ENCODE measurements at regions not wholly inside any gene's neighbourhood (a gene's known extent, or its start where the extent isn't known, plus 50 kb on each side); places are given as distances from the start of the nearest gene placed in this dataset.

- Histone ChIP-seq H3K9me3 (no peaks in the 10 kb centered on the region), H3K36me3 (no peaks in the 10 kb centered on the region), H3K27me3 (ENCODE audit: low read depth) (no peaks in the 10 kb centered on the region), H3K4me3 (no peak overlapping the region), H3K27ac (no peak overlapping the region), H3K4me1 (peaks cover 13% of the 10 kb centered on the region)
- TF ChIP-seq, protein P1, sequence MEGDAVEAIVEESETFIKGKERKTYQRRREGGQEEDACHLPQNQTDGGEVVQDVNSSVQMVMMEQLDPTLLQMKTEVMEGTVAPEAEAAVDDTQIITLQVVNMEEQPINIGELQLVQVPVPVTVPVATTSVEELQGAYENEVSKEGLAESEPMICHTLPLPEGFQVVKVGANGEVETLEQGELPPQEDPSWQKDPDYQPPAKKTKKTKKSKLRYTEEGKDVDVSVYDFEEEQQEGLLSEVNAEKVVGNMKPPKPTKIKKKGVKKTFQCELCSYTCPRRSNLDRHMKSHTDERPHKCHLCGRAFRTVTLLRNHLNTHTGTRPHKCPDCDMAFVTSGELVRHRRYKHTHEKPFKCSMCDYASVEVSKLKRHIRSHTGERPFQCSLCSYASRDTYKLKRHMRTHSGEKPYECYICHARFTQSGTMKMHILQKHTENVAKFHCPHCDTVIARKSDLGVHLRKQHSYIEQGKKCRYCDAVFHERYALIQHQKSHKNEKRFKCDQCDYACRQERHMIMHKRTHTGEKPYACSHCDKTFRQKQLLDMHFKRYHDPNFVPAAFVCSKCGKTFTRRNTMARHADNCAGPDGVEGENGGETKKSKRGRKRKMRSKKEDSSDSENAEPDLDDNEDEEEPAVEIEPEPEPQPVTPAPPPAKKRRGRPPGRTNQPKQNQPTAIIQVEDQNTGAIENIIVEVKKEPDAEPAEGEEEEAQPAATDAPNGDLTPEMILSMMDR (IDR thresholded peaks at IDR 0.05) = no peak
- ATAC-seq = no peak
- intact Hi-C loops (cut with DNase I) = no loop called here
- peak; percentile 22 for DNase-seq
These were observed 79.0 kb downstream of the MRPL14 start for GRCh38 chr6:44048277-44048676.

GRCh38 chr6:44047801-44048200, 79.5 kb downstream of the MRPL14 start:
- H3K36me3 ChIP-seq = no peaks in the 10 kb centered on the region
- H3K4me1 ChIP-seq = peaks cover 8% of the 10 kb centered on the region
- ATAC-seq = no peak
- DNase-seq = peak; percentile 14
- H3K9me3 ChIP-seq = no peaks in the 10 kb centered on the region
- H3K27ac ChIP-seq = no peak overlapping the region
- H3K4me3 ChIP-seq = no peak overlapping the region
- no peaks in the 10 kb centered on the region for H3K27me3 ChIP-seq (ENCODE audit: low read depth)
- TF ChIP-seq, protein P1 (IDR thresholded peaks at IDR 0.05) = no peak
- intact Hi-C loops (cut with DNase I) = no loop called here

- intact Hi-C loops (cut with DNase I) = no loop called here
These were observed 80.1 kb downstream of the MRPL14 start for GRCh38 chr6:44047179-44047546.

DNA sequence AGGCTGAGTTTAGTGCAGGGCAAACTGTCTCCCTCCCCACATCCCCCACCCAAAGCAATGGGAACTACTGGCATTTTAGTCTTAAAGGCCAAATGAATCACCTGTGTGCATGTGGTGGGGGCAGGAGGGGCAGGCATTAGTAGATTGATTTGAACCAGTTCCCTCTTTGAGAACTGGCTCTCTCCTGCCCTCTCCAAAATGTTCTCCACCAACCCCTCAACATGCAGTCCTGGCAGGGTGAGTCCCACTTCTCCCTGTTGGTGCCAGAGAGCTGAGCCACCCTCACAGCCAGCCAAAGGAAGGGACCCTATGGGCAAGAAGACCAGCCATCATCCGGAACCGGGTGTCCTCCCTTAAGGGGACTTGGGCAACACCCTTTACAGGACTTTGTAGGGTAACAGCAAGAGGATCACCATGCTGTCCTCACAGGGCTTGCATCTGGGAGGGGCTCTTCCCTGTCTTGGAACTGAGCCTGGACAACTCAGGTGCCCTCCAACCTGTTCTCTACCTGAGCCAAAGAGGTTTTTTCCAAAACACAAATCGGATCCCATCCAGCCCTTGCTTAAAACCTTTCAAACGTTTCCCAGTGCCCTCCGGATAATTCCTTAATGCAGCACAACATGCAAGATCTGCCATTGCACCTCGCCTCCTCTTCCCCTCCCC, 80.6 kb downstream of the MRPL14 start:
- intact Hi-C loops (cut with DNase I) = no loop called here
- Histone ChIP-seq H3K27ac (no peak overlapping the region), H3K4me1 (no peaks in the 10 kb centered on the region), H3K36me3 (no peaks in the 10 kb centered on the region), H3K4me3 (no peak overlapping the region), H3K27me3 (ENCODE audit: low read depth) (no peaks in the 10 kb centered on the region), H3K9me3 (no peaks in the 10 kb centered on the region)
- ATAC-seq (no peak), DNase-seq (peak; percentile 14)
- TF ChIP-seq, protein P1 (IDR thresholded peaks at IDR 0.05) = no peak

More at GRCh38 chr6:44047179-44047546, 80.1 kb downstream of the MRPL14 start:
- Histone ChIP-seq H3K4me3 (no peak overlapping the region), H3K9me3 (no peaks in the 10 kb centered on the region), H3K27me3 (ENCODE audit: low read depth) (no peaks in the 10 kb centered on the region), H3K4me1 (peaks cover 2% of the 10 kb centered on the region), H3K27ac (no peak overlapping the region), H3K36me3 (no peaks in the 10 kb centered on the region)
- no peak for ATAC-seq
- DNase-seq = no peak
- TF ChIP-seq, protein P1 (IDR thresholded peaks at IDR 0.05) = no peak

- peak; percentile 37 for DNase-seq
- Histone ChIP-seq H3K27ac (no peak overlapping the region), H3K4me1 (no peaks in the 10 kb centered on the region), H3K9me3 (no peaks in the 10 kb centered on the region), H3K36me3 (no peaks in the 10 kb centered on the region), H3K27me3 (ENCODE audit: low read depth) (no peaks in the 10 kb centered on the region), H3K4me3 (no peak overlapping the region)
- TF ChIP-seq, protein P1 (IDR thresholded peaks at IDR 0.05) = no peak
- intact Hi-C loops (cut with DNase I) = no loop called here
- ATAC-seq = peak in 1 of 2 donors; percentile 10
These were observed 81.6 kb downstream of the MRPL14 start for GRCh38 chr6:44045672-44046015.

Data from lower lobe of right lung (tissue), 2 donors.